Prostate gland (tissue), 2 donors: ENCODE measurements at regions not wholly inside any gene's neighbourhood (a gene's known extent, or its start where the extent isn't known, plus 50 kb on each side); places are given as distances from the start of the nearest gene placed in this dataset.

Experiments used
- POLR2AphosphoS5 ChIP-seq: sonication (generic); formaldehyde crosslinking; IDR thresholded peaks from one replicate; pipeline ENCODE4 v1.6.1; 2017; ENCODE audit warnings: antibody characterized with exemption
- TF ChIP-seq, protein P1 (sequence below), 4 experiments: fragments of 200-600 bp in 2 of 4; fragments of 450-650 bp in 2 of 4; sonication (generic) in 2 of 4; IDR thresholded peaks; 1 replicate in 3 of 4; 2 replicates in 1 of 4; pipeline ENCODE4 v1.5.1; 2016 to 2019; ENCODE audit warnings: antibody characterized with exemption in 4 of 4, mild to moderate bottlenecking in 2 of 4, moderate library complexity in 2 of 4

DNA sequence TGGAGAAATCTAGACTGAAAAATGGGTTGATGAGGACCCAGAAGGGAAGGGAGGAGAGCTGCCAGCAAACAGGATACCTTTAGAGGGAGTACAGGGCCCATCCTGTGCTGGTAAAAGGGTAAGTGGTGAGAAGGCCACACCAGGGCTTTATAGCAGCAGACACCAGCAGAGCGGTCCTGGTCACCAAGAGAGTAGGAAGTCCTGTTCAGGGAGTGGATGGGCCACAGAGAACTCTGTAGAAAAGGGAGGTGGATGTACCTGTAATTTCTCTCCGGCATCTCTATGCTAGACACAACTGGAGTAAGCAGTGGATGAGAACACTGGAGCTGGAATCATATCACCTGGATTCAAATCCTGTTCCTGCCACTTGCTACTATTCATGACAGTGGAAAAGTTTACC lies 867.2 kb downstream of the CCSER2 start:
- TF ChIP-seq, protein P1, sequence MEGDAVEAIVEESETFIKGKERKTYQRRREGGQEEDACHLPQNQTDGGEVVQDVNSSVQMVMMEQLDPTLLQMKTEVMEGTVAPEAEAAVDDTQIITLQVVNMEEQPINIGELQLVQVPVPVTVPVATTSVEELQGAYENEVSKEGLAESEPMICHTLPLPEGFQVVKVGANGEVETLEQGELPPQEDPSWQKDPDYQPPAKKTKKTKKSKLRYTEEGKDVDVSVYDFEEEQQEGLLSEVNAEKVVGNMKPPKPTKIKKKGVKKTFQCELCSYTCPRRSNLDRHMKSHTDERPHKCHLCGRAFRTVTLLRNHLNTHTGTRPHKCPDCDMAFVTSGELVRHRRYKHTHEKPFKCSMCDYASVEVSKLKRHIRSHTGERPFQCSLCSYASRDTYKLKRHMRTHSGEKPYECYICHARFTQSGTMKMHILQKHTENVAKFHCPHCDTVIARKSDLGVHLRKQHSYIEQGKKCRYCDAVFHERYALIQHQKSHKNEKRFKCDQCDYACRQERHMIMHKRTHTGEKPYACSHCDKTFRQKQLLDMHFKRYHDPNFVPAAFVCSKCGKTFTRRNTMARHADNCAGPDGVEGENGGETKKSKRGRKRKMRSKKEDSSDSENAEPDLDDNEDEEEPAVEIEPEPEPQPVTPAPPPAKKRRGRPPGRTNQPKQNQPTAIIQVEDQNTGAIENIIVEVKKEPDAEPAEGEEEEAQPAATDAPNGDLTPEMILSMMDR (IDR thresholded peaks at IDR 0.05), result no peak
- TF ChIP-seq POLR2AphosphoS5, result no peak
